CD4-positive, alpha-beta T cell treated with Interferon gamma for 1 hour (primary cell): ENCODE measurements at regions not wholly inside any gene's neighbourhood (a gene's known extent, or its start where the extent isn't known, plus 50 kb on each side); places are given as distances from the start of the nearest gene placed in this dataset.
"Not testable (repeated sequence)": the region's sequence is repeated elsewhere in the genome, so short reads cannot be mapped to it uniquely, and the experiment has no call there.

Experiments
- DNase-seq: peaks from one replicate; pipeline ENCODE4 v3.0.0-alpha.2; 2020

DNA sequence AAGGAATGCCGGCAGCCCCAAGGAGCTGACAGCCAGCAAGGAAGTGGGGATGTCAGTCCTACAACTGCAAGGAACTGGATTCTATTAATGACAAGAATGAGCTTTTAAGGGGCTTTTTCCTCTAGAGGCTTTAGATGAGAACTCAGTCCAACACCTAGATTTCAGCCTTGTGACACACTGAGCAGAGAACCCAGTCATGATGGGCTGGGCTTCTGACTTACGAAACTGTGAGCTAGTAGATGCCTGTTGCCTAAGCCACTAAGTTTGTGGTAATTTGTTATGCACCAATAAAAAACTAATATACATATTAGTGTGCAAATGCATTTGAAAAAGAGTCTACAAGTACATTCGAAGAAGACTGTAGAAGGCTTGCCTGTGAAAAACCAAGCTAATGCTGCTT lies 263.3 kb downstream of the SOX4 start:
- DNase-seq, result peak; percentile 39

- DNase-seq, result no peak
Observed at GRCh38 chr6:21858076-21858475, 264.5 kb downstream of the SOX4 start.

DNA sequence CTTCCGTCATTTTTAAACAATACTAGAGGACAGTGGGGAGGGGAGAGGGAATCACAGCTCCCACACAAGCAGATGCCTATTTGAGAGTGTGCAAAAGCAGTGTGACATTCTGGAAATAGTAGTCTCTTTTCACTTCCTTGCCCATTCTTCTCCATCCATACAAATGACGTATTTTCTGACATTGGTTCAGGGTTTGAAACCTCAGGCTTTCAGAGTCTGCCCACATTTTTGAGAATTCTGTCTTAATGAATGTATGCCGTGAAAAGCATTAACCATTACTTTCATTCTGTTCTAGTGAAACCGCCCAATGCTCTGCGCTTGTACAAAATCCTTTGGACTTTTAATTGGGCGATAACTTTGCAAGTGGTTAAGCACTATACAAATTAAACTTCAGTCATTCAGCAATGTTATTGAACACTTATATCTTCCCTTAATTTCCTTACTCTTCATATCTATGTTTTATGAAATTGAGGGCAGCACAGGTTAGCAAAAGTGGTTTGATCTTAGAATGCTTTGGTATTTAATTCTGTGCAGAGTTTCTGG lies 265.7 kb downstream of the SOX4 start:
- no peak for DNase-seq

- no peak for DNase-seq
Observed at GRCh38 chr6:21861942-21862341, 268.4 kb downstream of the SOX4 start.

DNA sequence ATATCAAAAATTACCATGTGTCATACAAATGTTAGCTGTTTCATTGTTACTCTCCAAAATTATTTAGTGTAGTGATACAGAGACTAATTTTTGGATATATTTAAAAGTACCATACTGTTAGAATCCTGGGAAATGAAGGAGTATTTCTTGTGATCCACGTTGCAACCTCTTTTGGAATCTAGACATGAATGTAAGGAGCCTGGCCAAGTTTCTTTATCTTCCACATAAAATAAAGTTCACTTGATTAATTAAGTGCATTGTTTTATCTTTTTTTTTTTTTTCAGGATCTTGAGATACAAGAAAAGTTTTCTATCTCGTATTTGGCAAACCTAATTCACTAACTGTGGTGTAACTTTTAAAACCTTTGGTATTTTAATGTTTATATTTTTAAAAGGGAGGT lies 270.7 kb downstream of the SOX4 start:
- no peak for DNase-seq

DNA sequence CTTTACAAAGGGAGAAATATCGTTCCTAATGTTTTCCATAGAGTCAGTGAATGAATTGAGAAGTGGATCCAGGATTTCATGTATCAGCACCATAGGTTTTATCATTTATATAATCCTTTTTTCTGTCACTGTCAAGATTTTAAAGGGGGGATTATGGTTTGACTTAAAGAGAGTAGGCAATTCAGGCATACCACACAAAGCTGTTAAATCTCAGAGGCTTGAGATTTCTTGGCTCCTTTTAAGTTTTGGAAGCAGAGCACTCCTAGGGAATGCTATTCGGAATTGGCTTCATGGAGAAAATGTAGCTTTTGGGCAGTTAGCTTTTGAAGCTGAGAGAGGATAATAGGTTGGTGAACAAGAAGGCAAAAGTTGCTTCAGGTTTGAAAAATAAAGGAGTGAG lies 274.7 kb downstream of the SOX4 start:
- no peak for DNase-seq

- no peak for DNase-seq
Observed at GRCh38 chr6:21869085-21869771, 275.7 kb downstream of the SOX4 start.

- DNase-seq, result no peak
Observed at GRCh38 chr6:21870076-21870730, 276.7 kb downstream of the SOX4 start.

GRCh38 chr6:21871831-21872230 lies 278.3 kb downstream of the SOX4 start:
- DNase-seq, result no peak

DNA sequence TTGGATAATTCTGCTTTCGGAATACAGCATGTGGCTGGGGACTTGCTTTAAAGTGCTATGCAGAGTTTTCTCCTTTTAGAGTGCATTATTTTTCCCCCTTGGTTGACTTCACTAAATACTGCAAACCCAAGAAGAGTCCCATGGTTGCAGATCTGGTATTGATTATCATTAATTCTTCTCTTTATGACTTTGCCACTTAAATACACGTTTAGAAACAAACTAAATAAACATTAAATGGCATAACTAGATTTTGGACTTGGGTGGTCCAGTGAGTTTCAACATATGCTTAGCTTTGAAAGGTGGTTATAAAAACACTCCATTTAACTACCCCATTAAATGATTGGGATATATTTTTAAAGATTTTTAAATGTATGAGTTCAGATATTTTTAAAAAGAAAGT lies 279.2 kb downstream of the SOX4 start:
- no peak for DNase-seq

GRCh38 chr6:21873562-21873961 lies 280.0 kb downstream of the SOX4 start:
- no peak for DNase-seq

DNA sequence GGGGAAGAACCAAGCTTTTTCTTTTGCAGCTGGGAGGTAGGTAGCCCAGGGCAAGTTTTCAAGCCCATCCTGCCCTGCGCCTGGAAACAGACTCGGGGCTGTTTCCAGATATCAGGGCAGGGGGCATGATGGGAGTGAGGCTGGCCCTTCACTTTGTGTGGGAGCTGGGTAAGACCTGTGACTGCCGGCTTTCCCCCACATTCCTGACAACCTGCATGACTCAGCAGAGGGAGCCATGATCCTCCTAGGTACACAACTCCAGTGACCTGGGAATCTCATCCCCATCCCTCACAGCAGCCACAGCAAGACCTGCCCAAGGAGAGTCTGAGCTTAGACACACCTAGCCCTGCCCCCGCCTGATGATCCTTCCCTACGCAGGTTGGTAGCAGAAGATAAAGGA lies 280.8 kb downstream of the SOX4 start:
- DNase-seq, result no peak

DNA sequence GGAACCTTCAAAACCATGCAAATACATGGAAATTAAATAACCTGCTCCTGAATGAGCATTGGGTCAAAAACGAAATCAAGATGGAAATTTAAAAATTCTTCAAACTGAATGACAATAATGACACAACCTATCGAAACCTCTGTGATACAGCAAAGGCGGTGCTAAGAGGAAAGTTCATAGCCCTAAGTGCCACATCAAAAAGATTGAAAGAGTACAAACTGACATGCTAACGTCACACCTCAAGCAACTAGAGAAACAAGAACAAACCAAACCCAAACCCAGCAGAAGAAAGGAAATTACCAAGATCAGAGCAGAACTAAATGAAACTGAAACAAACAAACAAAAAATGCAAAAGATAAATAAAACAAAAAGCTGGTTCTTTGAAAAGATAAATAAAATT lies 283.5 kb downstream of the SOX4 start:
- not testable (repeated sequence) for DNase-seq

DNA sequence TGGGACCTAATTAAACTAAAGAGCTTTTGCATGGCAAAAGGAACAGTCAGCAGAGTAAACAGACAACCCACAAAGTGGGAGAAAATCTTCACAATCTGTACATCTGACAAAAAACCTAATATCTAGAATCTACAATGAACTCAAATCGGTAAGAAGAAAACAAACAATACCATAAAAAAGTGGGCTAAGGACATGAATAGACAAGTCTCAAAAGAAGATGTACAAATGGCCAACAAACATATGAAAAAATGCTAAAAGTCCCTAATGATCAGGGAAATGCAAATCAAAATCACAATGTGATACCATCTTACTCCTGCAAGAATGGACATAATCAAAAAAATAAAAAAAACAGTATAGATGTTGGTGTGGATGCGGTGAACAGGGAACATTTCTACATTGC lies 286.7 kb downstream of the SOX4 start:
- DNase-seq, result not testable (repeated sequence)

DNA sequence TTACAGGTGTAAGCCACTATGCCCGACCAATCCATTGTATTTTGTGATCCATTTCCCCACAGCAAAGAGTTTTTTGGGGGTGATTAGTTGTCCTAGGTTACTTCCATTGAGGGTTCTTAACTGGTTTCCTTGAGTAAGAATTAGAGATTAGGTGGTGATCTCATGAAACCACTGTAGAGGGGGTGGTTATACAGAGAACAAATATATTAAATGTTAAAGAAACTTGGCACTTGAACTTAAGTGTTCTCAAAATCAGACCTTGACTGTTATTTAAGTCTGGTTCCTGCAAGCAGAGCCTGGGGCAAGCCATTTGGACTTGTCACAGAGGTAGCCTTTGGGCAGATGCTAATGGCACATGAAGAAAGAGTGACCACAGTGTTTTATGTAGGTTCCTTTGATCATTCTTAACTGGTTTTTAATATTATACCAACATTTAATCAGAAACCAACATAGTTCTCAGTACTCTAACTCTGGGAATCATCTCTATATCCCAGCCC lies 288.5 kb downstream of the SOX4 start:
- DNase-seq, result no peak

DNA sequence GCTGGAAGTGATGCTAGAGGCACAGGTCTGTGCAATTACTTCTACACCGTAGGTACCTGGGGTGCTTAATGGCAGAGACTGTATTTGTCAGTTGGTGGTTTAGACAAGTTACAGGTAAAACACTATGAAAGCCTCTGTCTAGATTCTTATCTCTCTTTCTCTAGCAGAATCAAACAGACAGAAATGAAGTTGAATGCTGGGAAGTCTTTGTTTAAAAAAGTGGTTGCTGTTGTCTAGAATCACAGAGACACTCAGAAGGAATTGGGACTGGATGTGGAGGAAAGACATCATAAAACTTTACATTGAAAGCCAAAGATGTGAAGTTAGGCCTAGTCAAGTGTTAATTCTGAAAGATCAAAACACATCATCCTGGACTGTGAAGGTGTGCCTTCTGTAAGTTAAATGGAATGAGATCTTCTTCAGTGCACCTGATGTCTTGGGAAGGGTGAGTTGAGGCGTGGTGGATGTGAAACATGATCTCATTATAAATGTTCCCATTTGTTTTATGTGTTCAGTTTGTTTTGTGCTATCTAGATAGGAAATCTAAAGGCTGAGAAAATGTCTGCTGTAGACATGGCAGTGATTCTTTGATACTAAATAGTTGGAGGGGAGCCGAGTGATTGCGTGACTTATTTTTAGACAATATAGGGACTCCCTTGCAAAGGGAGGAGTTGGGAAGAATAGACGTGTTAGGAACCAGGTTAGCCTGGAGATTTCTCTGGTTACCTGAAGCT lies 290.2 kb downstream of the SOX4 start:
- no peak for DNase-seq

GRCh38 chr6:21885111-21885510 lies 291.6 kb downstream of the SOX4 start:
- DNase-seq, result no peak

DNA sequence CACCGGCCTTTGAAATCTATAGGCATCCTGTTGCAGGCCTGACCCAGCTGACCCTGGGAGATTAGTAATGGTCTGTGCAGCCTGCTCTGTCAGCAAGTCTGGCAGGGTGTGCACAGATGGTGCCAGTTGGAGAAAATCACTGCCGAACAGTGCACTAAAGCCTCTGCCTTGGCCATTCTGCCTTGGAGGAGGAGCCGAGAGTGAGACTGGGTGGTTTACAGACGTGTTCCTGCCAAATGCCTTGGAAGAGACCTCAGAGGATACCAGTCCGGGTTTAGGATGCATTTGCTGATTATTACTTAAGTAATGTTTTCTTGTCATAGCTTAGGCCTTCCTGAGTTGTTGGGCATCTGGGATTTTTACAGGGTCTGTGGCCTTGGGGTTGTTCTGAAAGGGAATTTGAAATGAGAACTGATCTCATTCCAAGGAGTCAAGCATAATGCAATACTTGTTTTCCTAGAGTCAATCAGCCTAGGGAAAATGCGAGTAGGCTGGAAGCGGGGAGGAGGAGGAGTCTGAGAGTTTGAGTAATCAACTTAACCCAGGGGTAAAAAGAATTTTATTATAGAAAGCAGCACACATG lies 292.1 kb downstream of the SOX4 start:
- no peak for DNase-seq

DNA sequence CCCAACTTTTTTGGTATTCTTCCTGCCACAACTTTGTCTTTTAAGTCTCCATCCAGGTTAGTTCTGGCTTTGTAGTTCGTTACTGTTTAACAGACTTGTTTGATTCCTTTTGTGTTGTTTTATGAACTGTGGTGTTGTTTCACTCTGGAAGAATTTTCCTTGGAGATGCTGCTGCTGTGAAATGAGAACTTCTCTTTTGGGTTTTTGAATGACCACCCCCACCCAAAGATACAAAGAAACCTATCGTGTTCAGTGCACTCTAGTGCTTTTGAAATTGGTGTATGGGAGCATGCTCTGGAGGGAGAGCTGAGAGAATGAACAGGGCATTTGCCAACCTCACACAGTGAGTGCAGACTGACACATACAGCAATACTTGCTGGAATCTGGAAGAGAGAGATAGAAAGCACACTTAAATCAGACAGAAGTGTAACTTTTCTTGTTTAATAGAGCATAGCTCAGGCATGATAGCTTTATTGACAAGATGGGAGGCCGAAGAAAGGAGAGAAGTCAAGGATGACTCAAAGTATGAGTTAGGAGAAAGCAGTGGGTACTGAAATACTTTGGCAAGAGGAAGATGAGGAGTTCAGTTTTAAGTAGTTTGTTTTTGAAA lies 293.1 kb downstream of the SOX4 start:
- DNase-seq, result no peak

DNA sequence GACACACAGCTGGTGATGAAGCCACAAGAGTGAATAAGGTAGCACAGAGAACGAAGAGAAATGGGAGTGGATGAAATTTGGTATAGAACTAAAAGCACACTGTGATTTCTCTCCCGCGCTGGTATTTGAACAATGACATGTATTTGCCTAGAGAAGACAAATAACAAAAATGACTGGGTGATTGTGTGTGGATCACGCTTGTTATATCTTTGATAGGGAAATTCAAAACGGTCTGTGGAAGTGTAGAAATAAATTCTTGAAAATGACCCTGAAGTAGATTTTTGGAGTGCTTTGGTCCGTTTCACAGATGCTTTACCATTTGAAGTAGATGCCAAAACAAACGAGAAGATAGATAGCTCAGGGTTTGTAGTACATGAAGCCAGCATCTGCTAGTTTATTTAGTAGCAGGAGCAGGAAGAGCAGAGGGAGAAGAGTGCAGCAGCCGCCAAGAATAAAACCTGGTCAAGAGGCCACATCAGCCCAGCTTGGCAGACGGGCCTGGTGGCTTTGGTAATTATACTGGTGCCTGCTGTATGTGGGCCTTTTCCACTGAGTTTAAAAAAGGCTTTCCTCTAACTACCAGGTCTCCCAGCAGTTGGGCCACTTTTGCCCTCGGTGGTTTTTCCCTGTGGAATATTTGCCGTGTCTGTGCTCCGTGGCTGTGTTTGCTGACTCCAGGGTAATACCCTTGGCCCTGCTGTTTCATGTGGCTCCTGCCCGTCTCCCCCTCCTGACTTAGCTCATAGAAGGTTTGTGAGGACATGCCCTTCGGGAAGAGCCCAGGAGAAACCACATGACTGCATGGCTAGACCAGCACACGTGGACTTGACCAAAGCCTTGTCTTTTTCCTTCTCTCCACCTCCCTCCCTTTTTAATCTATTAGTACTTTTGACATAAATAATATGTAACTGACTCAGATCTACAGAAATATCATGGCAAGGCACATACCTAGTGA lies 294.0 kb downstream of the SOX4 start:
- no peak for DNase-seq

DNA sequence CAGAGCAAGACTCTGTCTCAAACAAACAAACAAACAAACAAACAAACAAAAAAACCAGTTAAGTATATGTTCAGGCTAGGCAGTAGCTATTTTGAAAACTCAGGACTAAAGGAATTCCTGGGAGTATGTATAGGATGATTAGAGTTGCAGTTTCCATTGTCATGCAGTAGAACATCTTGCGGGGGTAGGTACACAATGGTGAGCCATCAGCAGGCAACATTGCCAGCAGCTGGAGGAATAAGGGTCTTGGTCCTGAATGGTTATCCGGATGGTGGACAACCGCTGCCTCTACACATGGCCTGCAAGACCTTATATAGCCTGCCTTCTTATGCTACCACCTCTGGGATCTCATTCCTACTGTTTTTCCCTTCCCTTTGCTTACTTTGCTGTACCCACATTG lies 297.5 kb downstream of the SOX4 start:
- no peak for DNase-seq

- DNase-seq, result no peak
Observed at GRCh38 chr6:21893793-21894192, 300.2 kb downstream of the SOX4 start.
